ENCODE measurements at regions not wholly inside any gene's neighbourhood (a gene's known extent, or its start where the extent isn't known, plus 50 kb on each side); places are given as distances from the start of the nearest gene placed in this dataset.

GRCh38 chr5:5587474-5587873 is 165.0 kb downstream of the ICE1 start:
- DNase-seq (ENCODE audit: low read depth): no peak

- DNase-seq (ENCODE audit: low read depth): no peak
Observed at GRCh38 chr5:5586721-5587120, 164.2 kb downstream of the ICE1 start.

GRCh38 chr5:5585751-5586341 is 163.4 kb downstream of the ICE1 start:
- no peak for DNase-seq (ENCODE audit: low read depth)

- DNase-seq (ENCODE audit: low read depth): no peak
Observed at GRCh38 chr5:5584751-5585150, 162.3 kb downstream of the ICE1 start.

GRCh38 chr5:5584236-5584745 is 161.8 kb downstream of the ICE1 start:
- DNase-seq (ENCODE audit: low read depth): no peak

GRCh38 chr5:5583832-5584231 is 161.4 kb downstream of the ICE1 start:
- DNase-seq (ENCODE audit: low read depth): no peak

GRCh38 chr5:5583023-5583765 is 160.7 kb downstream of the ICE1 start:
- DNase-seq (ENCODE audit: low read depth): no peak

GRCh38 chr5:5581080-5581479 is 158.6 kb downstream of the ICE1 start:
- DNase-seq (ENCODE audit: low read depth): no peak

- no peak for DNase-seq (ENCODE audit: low read depth)
Observed at GRCh38 chr5:5576744-5577143, 154.3 kb downstream of the ICE1 start.

GRCh38 chr5:5575461-5575860 is 153.0 kb downstream of the ICE1 start:
- DNase-seq (ENCODE audit: low read depth): no peak

GRCh38 chr5:5573798-5574380 is 151.4 kb downstream of the ICE1 start:
- no peak for DNase-seq (ENCODE audit: low read depth)

GRCh38 chr5:5572976-5573797 is 150.7 kb downstream of the ICE1 start:
- no peak for DNase-seq (ENCODE audit: low read depth)

- no peak for DNase-seq (ENCODE audit: low read depth)
Observed at GRCh38 chr5:5572010-5572865, 149.8 kb downstream of the ICE1 start.

- no peak for DNase-seq (ENCODE audit: low read depth)
Observed at GRCh38 chr5:5570646-5571045, 148.2 kb downstream of the ICE1 start.

- DNase-seq (ENCODE audit: low read depth): no peak
Observed at GRCh38 chr5:5564898-5565297, 142.4 kb downstream of the ICE1 start.

- no peak for DNase-seq (ENCODE audit: low read depth)
Observed at GRCh38 chr5:5560016-5560415, 137.5 kb downstream of the ICE1 start.

- DNase-seq (ENCODE audit: low read depth): no peak
Observed at GRCh38 chr5:5558638-5559527, 136.4 kb downstream of the ICE1 start.

GRCh38 chr5:5558102-5558501 is 135.6 kb downstream of the ICE1 start:
- DNase-seq (ENCODE audit: low read depth): no peak

- no peak for DNase-seq (ENCODE audit: low read depth)
Observed at GRCh38 chr5:5551499-5551898, 129.0 kb downstream of the ICE1 start.

GRCh38 chr5:5546408-5546807 is 123.9 kb downstream of the ICE1 start:
- DNase-seq (ENCODE audit: low read depth): no peak

Data from GM04504 (cell line).